Effector CD8-positive, alpha-beta T cell (primary cell): ENCODE measurements at regions not wholly inside any gene's neighbourhood (a gene's known extent, or its start where the extent isn't known, plus 50 kb on each side); places are given as distances from the start of the nearest gene placed in this dataset.

Experiments
- DNase-seq: peaks from one replicate; lab custom pipeline; 2025; lab: John Stamatoyannopoulos, UW

GRCh38 chr3:124444075-124444474 is 286.2 kb upstream of the UMPS start:
- DNase-seq: no peak

DNA sequence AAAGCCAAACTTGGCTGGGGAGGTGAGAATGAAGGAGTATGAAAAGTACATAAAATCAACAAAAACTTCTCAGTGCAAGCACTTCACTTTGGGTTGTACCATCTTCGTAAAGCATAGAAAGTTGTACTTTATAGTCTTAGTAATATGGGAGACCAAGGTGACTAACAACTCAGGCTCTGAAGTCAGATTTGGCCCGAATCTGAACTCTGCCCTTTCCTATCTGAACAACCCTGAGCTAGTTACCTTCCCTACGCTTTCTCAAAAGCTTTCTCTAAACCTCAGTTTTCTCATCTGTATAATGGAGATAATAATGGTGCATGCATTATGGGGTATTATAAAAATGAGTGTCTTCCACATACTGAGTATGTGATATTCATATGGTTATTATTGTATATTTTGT is 285.4 kb upstream of the UMPS start:
- peak; percentile 0 for DNase-seq

- DNase-seq: no peak
Measured at GRCh38 chr3:124447845-124448244, 282.4 kb upstream of the UMPS start.

GRCh38 chr3:124448954-124449353 is 281.3 kb upstream of the UMPS start:
- DNase-seq: no peak

GRCh38 chr3:124450366-124450765 is 279.9 kb upstream of the UMPS start:
- DNase-seq: no peak

- no peak for DNase-seq
Measured at GRCh38 chr3:124451630-124452317, 278.5 kb upstream of the UMPS start.

DNA sequence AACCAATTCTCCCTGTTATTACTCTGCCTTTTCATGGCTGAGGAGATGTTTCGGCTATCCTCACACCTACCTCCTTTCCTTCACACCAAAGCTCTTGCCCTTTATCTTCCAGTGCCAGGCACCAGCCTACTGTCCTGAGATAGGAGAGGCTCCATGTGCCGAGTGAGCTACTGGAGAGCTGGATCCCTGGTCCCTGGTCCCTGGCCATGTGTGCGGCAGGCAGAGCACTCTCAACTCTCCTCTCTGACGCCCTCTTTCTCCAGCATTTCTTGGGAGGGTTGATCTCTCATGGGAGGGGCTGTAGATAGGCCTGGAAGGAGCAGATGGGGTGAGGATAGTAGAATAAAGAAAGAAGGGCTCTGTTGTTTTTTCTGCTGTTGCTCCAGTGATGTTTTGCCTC is 277.1 kb upstream of the UMPS start:
- no peak for DNase-seq

DNA sequence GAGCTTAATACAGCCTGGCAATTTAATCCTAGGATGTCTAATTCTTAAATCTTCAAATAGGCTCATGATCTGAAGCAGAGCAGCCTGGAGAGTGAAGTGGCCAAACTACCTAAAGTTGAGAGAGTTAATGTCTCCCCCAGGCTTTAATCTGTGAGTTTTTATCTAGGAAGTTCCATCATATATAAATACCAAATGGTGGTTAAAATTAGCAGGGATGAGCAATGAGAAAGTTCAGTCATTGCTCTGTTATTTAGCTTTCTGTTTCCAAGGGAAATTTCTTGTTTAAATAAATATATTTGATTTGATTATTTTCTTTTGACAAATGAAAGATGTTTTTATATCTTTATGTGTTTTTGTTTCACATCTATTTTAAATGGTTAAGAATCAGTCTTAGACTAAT is 274.4 kb upstream of the UMPS start:
- DNase-seq: no peak

- no peak for DNase-seq
Measured at GRCh38 chr3:124456506-124456905, 273.7 kb upstream of the UMPS start.

DNA sequence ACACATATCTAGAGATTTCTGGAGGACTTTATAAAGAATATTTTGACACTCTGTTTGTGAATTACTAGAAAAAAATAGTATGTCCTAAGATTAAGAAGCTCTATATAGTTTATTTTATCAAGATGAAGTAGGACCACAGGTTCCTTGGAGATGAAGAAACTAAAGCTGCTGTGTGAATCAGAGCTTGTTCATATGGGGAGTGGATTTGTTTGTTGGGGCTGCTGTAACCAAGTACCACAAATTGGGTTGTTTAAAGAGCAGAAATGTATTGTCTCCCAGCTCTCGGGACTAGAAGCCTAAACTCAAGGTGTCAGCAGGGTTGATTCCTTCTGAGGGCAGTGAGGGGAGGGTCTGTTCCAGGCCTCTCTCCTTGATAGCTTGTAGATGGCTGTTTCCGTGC is 270.6 kb upstream of the UMPS start:
- no peak for DNase-seq

DNA sequence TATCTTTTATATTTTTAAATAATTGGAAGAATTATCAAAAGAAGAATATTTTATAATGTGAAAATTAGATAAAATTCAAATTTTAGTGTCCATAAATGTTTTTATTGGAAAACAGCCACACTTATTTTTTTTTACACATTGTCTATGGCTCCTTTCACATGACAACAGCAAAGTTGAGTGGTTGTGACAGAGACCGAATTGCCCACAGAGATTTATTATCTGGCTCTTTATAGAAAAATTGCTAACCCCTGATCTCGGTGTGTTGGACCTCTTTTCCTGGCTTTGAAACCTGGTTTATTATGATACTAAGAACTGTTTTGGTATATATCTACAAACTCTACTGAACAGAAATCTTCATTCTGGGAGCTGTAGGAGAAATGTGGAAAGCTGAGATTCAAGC is 269.1 kb upstream of the UMPS start:
- no peak for DNase-seq

- no peak for DNase-seq
Measured at GRCh38 chr3:124461838-124462632, 268.2 kb upstream of the UMPS start.

- DNase-seq: no peak
Measured at GRCh38 chr3:124463234-124463633, 267.0 kb upstream of the UMPS start.

DNA sequence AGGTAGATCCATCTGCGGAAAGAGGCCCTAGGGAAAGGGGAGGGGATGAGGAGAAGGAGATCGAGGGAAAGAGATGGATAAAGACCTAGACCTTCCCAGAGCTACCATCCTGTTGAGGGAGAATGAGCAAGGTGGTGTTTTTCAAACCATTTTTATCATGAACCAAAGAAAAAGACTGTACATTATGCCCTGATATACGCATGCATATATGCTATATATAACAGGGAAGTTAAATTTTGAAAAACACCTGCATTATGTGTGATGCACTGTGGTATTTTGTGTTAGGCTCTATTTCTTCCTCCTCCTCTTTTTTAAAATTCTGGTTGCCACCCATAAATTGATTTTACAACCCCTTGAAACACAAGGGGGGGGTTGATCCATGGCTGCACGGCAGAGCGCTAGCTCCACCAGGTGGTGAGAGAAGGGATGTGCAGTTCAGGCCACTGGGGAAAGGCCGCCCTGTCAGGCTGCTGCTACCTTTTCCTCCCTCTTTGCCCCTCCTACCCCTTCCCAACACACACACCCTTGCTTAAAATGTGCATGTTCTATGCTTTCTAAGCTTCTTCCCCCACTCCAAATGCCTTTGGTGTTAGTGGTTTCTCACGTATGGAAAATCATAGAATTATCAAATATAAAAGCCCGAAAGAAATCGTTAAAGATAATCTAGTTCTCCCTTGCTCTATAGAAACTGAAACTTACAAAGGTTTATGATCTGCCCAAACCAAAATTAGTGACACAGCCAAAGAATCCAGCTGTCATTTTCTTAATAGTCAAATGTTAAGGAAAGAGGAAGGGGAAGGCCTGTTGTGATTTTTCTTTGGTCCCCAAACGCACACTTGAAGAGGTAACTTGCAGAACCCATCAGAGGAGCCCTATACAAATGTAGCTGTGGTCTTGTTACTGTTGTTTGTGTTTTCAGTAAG is 262.0 kb upstream of the UMPS start:
- DNase-seq: no peak

DNA sequence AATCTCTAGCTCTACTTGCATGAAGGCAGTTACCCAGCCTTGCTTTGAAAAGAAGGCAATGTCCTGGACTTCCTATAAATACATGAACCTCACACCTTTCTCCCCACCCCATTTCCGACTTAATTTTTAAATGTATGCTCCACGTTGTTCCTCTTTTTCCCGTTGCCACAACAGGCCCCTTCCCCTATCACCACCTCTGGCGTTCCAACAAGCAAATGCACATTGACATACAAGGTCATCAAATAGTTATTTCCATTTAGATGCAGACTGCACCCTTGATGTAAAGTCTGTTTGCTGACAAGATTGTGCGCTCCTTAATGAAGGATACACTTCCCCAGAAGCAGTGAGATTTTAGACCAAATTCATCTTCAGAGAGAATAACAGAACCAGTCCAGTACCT is 260.7 kb upstream of the UMPS start:
- no peak for DNase-seq

DNA sequence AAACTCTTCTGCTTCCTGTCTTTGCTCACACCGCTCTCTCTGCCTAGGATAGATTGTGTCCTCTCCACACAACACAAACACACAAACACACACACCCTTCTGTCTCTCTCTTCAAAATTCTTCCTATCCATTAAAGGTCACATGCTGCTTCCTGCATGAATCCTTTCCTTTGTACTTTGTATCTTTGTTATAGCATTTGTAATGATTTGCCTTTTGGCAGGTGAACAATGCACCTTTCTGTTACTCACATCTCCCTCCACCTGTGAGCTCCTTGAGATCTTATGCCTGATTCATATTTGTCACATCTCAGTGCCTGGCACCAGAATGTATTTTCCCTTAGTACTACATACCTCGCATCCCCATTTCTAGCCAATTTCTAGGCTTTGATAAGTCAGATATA is 251.4 kb upstream of the UMPS start:
- no peak for DNase-seq

GRCh38 chr3:124483915-124484470 is 246.3 kb upstream of the UMPS start:
- DNase-seq: no peak

DNA sequence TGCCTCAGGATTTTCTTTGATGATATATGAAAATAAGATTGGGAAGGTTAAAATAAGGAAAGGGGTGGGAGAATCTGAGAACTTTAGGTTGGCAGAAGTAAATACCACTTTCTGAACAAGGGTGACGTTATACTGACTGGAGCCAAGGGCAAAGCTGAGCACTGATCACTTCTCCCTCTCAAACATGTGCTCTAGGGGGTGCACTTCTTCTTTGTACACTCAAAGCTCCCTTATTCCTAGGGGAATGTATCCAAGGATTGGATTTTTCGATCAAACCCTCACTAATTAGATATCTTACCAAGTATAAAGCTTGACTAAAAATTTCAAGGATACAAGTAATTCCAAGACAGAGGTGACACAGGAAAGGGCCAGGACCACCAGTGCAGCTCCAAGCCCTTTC is 243.9 kb upstream of the UMPS start:
- no peak for DNase-seq

DNA sequence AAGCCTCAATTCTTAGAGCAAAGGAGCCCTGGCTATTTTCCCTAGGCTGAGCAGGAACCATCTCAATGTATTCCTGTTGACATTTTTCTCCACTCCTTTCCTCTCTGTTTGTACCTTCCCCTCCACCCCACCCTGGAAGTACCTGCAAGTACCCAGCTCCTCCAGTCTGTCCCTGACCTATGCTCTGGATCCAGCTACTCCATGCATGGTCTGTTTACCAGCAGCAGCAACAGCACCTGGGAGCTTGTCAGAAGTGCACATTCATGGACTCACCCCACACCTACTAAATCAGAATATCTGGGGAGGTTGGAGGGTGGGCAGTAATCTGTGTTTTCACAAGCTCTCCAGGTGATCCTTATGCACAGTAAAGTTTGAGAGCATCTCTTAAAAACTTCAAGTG is 240.7 kb upstream of the UMPS start:
- DNase-seq: no peak

GRCh38 chr3:124491098-124491497 is 239.2 kb upstream of the UMPS start:
- no peak for DNase-seq

DNA sequence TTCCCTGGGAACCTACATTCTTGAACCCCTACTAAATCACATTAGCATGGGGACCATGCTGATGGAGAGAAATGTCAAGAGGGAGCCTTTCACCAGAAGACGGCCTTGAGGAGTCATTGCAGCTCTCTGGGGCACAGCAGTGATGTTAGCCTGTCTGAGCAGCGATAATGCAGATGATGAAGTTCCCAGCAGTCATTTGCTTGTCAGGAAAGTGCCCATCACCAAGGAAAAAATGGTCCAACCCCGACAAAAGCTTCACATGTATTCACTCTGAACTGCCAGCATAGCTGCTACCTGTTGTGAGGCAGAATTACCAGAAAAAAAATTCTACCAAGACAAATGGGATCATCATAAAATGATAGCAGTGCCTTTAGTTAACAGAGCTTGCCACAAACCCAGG is 238.4 kb upstream of the UMPS start:
- no peak for DNase-seq

GRCh38 chr3:124492824-124493223 is 237.4 kb upstream of the UMPS start:
- DNase-seq: no peak
